ENCODE measurements at regions not wholly inside any gene's neighbourhood (a gene's known extent, or its start where the extent isn't known, plus 50 kb on each side); places are given as distances from the start of the nearest gene placed in this dataset.
"Not testable (repeated sequence)": the region's sequence is repeated elsewhere in the genome, so short reads cannot be mapped to it uniquely, and the experiment has no call there.

- Histone ChIP-seq H3K9me3 (peaks cover 0 to 5% (median 2%) of the 10 kb centered on the region in 4 donors), H3K27me3 (no peaks in the 10 kb centered on the region), H3K4me1 (no peaks in the 10 kb centered on the region), H3K4me3 (no peak overlapping the region), H3K27ac (no peak overlapping the region), H3K36me3 (no peaks in the 10 kb centered on the region)
- no peak for DNase-seq
- TF ChIP-seq CTCF (IDR thresholded peaks at IDR 0.05) (no peak), POLR2A (IDR thresholded peaks at IDR 0.05) (no peak)
- intact Hi-C loops (cut with DNase I), result no loop called here
Observed at GRCh38 chr12:70008944-70009343, 183.9 kb downstream of the MYRFL start.

- intact Hi-C loops (cut with DNase I), result no loop called here
- Histone ChIP-seq H3K27me3 (no peaks in the 10 kb centered on the region), H3K4me1 (no peaks in the 10 kb centered on the region), H3K9me3 (peaks cover 0 to 5% (median 2%) of the 10 kb centered on the region in 4 donors), H3K27ac (no peak overlapping the region), H3K36me3 (no peaks in the 10 kb centered on the region), H3K4me3 (no peak overlapping the region)
- TF ChIP-seq POLR2A (IDR thresholded peaks at IDR 0.05), result no peak
- TF ChIP-seq POLR2AphosphoS5 (IDR thresholded peaks at IDR 0.05), result no peak
- TF ChIP-seq EP300 (IDR thresholded peaks at IDR 0.05), result no peak
- TF ChIP-seq CTCF (IDR thresholded peaks at IDR 0.05), result no peak
- no peak for DNase-seq
- WGBS, 2 donors, result 92 to 93% methylated on average over 1 of the region's 1 CpG
Observed at GRCh38 chr12:70011353-70011752, 186.3 kb downstream of the MYRFL start.

- intact Hi-C loops (cut with DNase I); H3K9me3 ChIP-seq; DNase-seq; H3K4me1 ChIP-seq; H3K36me3 ChIP-seq; H3K27ac ChIP-seq; H3K27me3 ChIP-seq; H3K4me3 ChIP-seq: not testable (repeated sequence)
- WGBS, 2 donors, result 38 to 75% methylated on average over 23 of the region's 23 CpGs
Observed at GRCh38 chr12:70013016-70013415, 188.0 kb downstream of the MYRFL start.

GRCh38 chr12:70028515-70028914 lies 203.5 kb downstream of the MYRFL start:
- 93% methylated on average over 15 of the region's 15 CpGs for WGBS, 2 donors
- no peaks in the 10 kb centered on the region for H3K36me3 ChIP-seq
- intact Hi-C loops (cut with DNase I), result no loop called here
- no peak overlapping the region for H3K4me3 ChIP-seq
- no peak for DNase-seq
- H3K4me1 ChIP-seq, result no peaks in the 10 kb centered on the region
- no peaks in the 10 kb centered on the region for H3K9me3 ChIP-seq
- no peak for TF ChIP-seq CTCF (IDR thresholded peaks at IDR 0.05)
- no peak for TF ChIP-seq POLR2AphosphoS5 (IDR thresholded peaks at IDR 0.05)
- TF ChIP-seq POLR2A (IDR thresholded peaks at IDR 0.05), result no peak
- no peak for TF ChIP-seq EP300 (IDR thresholded peaks at IDR 0.05)
- no peaks in the 10 kb centered on the region for H3K27me3 ChIP-seq
- no peak overlapping the region for H3K27ac ChIP-seq

GRCh38 chr12:70028918-70029317 lies 203.9 kb downstream of the MYRFL start:
- no peaks in the 10 kb centered on the region for H3K9me3 ChIP-seq
- intact Hi-C loops (cut with DNase I), result no loop called here
- 92 to 94% methylated on average over 3 of the region's 3 CpGs for WGBS, 2 donors

More at GRCh38 chr12:70028918-70029317, 203.9 kb downstream of the MYRFL start:
- H3K36me3 ChIP-seq, result no peaks in the 10 kb centered on the region
- H3K27me3 ChIP-seq, result no peaks in the 10 kb centered on the region
- TF ChIP-seq CTCF (IDR thresholded peaks at IDR 0.05) (no peak), POLR2A (IDR thresholded peaks at IDR 0.05) (no peak), POLR2AphosphoS5 (IDR thresholded peaks at IDR 0.05) (no peak), EP300 (IDR thresholded peaks at IDR 0.05) (no peak)
- no peak overlapping the region for H3K27ac ChIP-seq
- no peaks in the 10 kb centered on the region for H3K4me1 ChIP-seq
- no peak overlapping the region for H3K4me3 ChIP-seq
- no peak for DNase-seq
